HG03135 (cell line): ENCODE measurements at regions not wholly inside any gene's neighbourhood (a gene's known extent, or its start where the extent isn't known, plus 50 kb on each side); places are given as distances from the start of the nearest gene placed in this dataset.

Source experiments
- ATAC-seq: cut with Tn5 transposase; IDR thresholded peaks from one replicate; pipeline ENCODE4 v1.9.1; 2021; ENCODE audit warnings: mild to moderate bottlenecking, moderate library complexity; ENCODE audit not compliant: unreplicated experiment

GRCh38 chr6:155974359-155974758, 518.7 kb upstream of the NOX3 start:
- ATAC-seq: no peak

GRCh38 chr6:155970876-155971708, 515.5 kb upstream of the NOX3 start:
- ATAC-seq: no peak

- ATAC-seq: no peak
Measured at GRCh38 chr6:155970472-155970871, 514.8 kb upstream of the NOX3 start.

- no peak for ATAC-seq
Measured at GRCh38 chr6:155968921-155969320, 513.3 kb upstream of the NOX3 start.

GRCh38 chr6:155967322-155967721, 511.7 kb upstream of the NOX3 start:
- ATAC-seq: no peak

- no peak for ATAC-seq
Measured at GRCh38 chr6:155964544-155964943, 508.9 kb upstream of the NOX3 start.

- no peak for ATAC-seq
Measured at GRCh38 chr6:155962276-155962675, 506.6 kb upstream of the NOX3 start.

GRCh38 chr6:155959898-155960495, 504.4 kb upstream of the NOX3 start:
- no peak for ATAC-seq

GRCh38 chr6:155958550-155958949, 502.9 kb upstream of the NOX3 start:
- ATAC-seq: no peak

GRCh38 chr6:155955038-155955437, 499.4 kb upstream of the NOX3 start:
- no peak for ATAC-seq

GRCh38 chr6:155954149-155954548, 498.5 kb upstream of the NOX3 start:
- ATAC-seq: no peak

GRCh38 chr6:155949256-155949655, 493.6 kb upstream of the NOX3 start:
- no peak for ATAC-seq

GRCh38 chr6:155946860-155947259, 491.2 kb upstream of the NOX3 start:
- no peak for ATAC-seq

- no peak for ATAC-seq
Measured at GRCh38 chr6:155943635-155944034, 488.0 kb upstream of the NOX3 start.

GRCh38 chr6:155939253-155939652, 483.6 kb upstream of the NOX3 start:
- ATAC-seq: no peak

GRCh38 chr6:155936551-155936950, 480.9 kb upstream of the NOX3 start:
- ATAC-seq: no peak

GRCh38 chr6:155936127-155936526, 480.5 kb upstream of the NOX3 start:
- no peak for ATAC-seq

GRCh38 chr6:155916846-155917624, 461.4 kb upstream of the NOX3 start:
- no peak for ATAC-seq

- no peak for ATAC-seq
Measured at GRCh38 chr6:155915651-155916050, 460.0 kb upstream of the NOX3 start.

- no peak for ATAC-seq
Measured at GRCh38 chr6:155913816-155914215, 458.2 kb upstream of the NOX3 start.

- ATAC-seq: no peak
Measured at GRCh38 chr6:155909710-155910109, 454.1 kb upstream of the NOX3 start.

GRCh38 chr6:155895641-155896040, 440.0 kb upstream of the NOX3 start:
- no peak for ATAC-seq
